Adrenal gland (tissue), 5 donors: ENCODE measurements at regions not wholly inside any gene's neighbourhood (a gene's known extent, or its start where the extent isn't known, plus 50 kb on each side); places are given as distances from the start of the nearest gene placed in this dataset.

Experiments
- CTCF ChIP-seq, 6 experiments: fragments of 450-650 bp in 4 of 6; fragments of 200-600 bp in 2 of 6; sonication (generic) in 1 of 6; IDR thresholded peaks; 1 replicate in 5 of 6; 2 replicates in 1 of 6; pipeline versions ENCODE4 v1.5.1 to v1.8.0; 2016 to 2021; ENCODE audit warnings: antibody characterized with exemption in 6 of 6, mild to moderate bottlenecking in 2 of 6, moderate library complexity in 1 of 6
- POLR2A ChIP-seq, 2 donors: fragments of 450-650 bp; IDR thresholded peaks; one replicate each; pipeline ENCODE4 v1.6.1; 2017; ENCODE audit warnings: antibody characterized with exemption in 2 of 2, mild to moderate bottlenecking in 2 of 2, moderate library complexity in 1 of 2
- donor health status: DM: no; HTN: no; CAD: no.

GRCh38 chr1:106120789-106121188, 935.7 kb upstream of the PRMT6 start:
- TF ChIP-seq POLR2A (IDR thresholded peaks at IDR 0.05) (no peak), CTCF (IDR thresholded peaks at IDR 0.05) (no peak)
